Neutrophil (primary cell): ENCODE measurements at regions not wholly inside any gene's neighbourhood (a gene's known extent, or its start where the extent isn't known, plus 50 kb on each side); places are given as distances from the start of the nearest gene placed in this dataset.

Experiments
- H3K27ac ChIP-seq: fragments of 200-600 bp; sonication (generic); 2 replicates; pipeline ENCODE4 v1.5.1; 2016; ENCODE audit warnings: mild to moderate bottlenecking, moderate library complexity
- H3K27me3 ChIP-seq: fragments of 200-600 bp; sonication (generic); 2 replicates; pipeline ENCODE4 v1.6.0; 2016; ENCODE audit warnings: mild to moderate bottlenecking
- H3K36me3 ChIP-seq: fragments of 200-600 bp; sonication (generic); 2 replicates; pipeline ENCODE4 v1.5.1; 2017
- H3K4me1 ChIP-seq, 2 experiments: fragments of 200-600 bp in 1 of 2; sonication (generic) in 1 of 2; 1 replicate in 1 of 2; 2 replicates in 1 of 2; pipeline versions ENCODE4 v1.5.1 to v1.6.1; 2013 to 2016; ENCODE audit warnings: low read depth in 1 of 2, low read length in 1 of 2, mild to moderate bottlenecking in 1 of 2, moderate library complexity in 1 of 2; ENCODE audit not compliant: control insufficient read depth in 1 of 2, insufficient read depth in 1 of 2
- H3K4me3 ChIP-seq, 2 experiments: fragments of 200-600 bp in 1 of 2; sonication (generic) in 1 of 2; 1 replicate in 1 of 2; 2 replicates in 1 of 2; pipeline ENCODE4 v1.5.1; 2013 to 2016; ENCODE audit warnings: low read depth in 1 of 2, low read length in 1 of 2, mild to moderate bottlenecking in 1 of 2, moderate library complexity in 1 of 2
- H3K9me3 ChIP-seq: fragments of 200-600 bp; sonication (generic); 2 replicates; pipeline ENCODE4 v1.5.1; 2016
- CTCF ChIP-seq: fragments of 200-600 bp; sonication (generic); IDR thresholded peaks from 2 replicates; pipeline ENCODE4 v1.5.1; 2016; ENCODE audit warnings: antibody characterized with exemption

GRCh38 chr3:157573780-157574378 lies 70.7 kb upstream of the VEPH1 start:
- no peak overlapping the region for H3K27ac ChIP-seq
- peaks cover 7% of the 10 kb centered on the region for H3K27me3 ChIP-seq
- H3K4me1 ChIP-seq = no peaks in the 10 kb centered on the region
- H3K4me3 ChIP-seq = no peak overlapping the region
- no peaks in the 10 kb centered on the region for H3K36me3 ChIP-seq
- TF ChIP-seq CTCF = no peak
- no peaks in the 10 kb centered on the region for H3K9me3 ChIP-seq

GRCh38 chr3:157573281-157573680 lies 70.1 kb upstream of the VEPH1 start:
- Histone ChIP-seq H3K27ac (no peak overlapping the region), H3K27me3 (peaks cover 7% of the 10 kb centered on the region), H3K4me3 (no peak overlapping the region), H3K4me1 (no peaks in the 10 kb centered on the region), H3K36me3 (no peaks in the 10 kb centered on the region), H3K9me3 (no peaks in the 10 kb centered on the region)
- no peak for TF ChIP-seq CTCF

GRCh38 chr3:157572559-157573270 lies 69.5 kb upstream of the VEPH1 start:
- peak; percentile 46 for TF ChIP-seq CTCF
- H3K9me3 ChIP-seq = no peaks in the 10 kb centered on the region
- H3K36me3 ChIP-seq = no peaks in the 10 kb centered on the region
- H3K4me3 ChIP-seq = no peak overlapping the region
- H3K27ac ChIP-seq = no peak overlapping the region
- H3K4me1 ChIP-seq = no peaks in the 10 kb centered on the region
- H3K27me3 ChIP-seq = peaks cover 7% of the 10 kb centered on the region

GRCh38 chr3:157566596-157566995 lies 63.4 kb upstream of the VEPH1 start:
- Histone ChIP-seq H3K27ac (no peak overlapping the region), H3K27me3 (no peaks in the 10 kb centered on the region), H3K4me3 (no peak overlapping the region), H3K36me3 (no peaks in the 10 kb centered on the region), H3K4me1 (no peaks in the 10 kb centered on the region), H3K9me3 (no peaks in the 10 kb centered on the region)
- TF ChIP-seq CTCF = no peak

- Histone ChIP-seq H3K4me3 (no peak overlapping the region), H3K27me3 (no peaks in the 10 kb centered on the region), H3K36me3 (no peaks in the 10 kb centered on the region), H3K9me3 (no peaks in the 10 kb centered on the region), H3K4me1 (no peaks in the 10 kb centered on the region), H3K27ac (no peak overlapping the region)
- no peak for TF ChIP-seq CTCF
These were observed 56.2 kb upstream of the VEPH1 start for GRCh38 chr3:157559401-157559800.
